Psoas muscle (tissue), 7 donors: ENCODE measurements at regions not wholly inside any gene's neighbourhood (a gene's known extent, or its start where the extent isn't known, plus 50 kb on each side); places are given as distances from the start of the nearest gene placed in this dataset.

Source experiments
- ATAC-seq, 4 donors: fragments of 200-7000 bp; cut with Tn5 transposase; one replicate each; pipeline ENCODE4 v1.9.1; 2020; ENCODE audit warnings: moderate library complexity in 3 of 4, mild to moderate bottlenecking in 2 of 4
- DNase-seq, 2 donors: peaks; one replicate each; pipeline ENCODE4 v3.0.0-alpha.2; 2020
- H3K27ac ChIP-seq: fragments of 200-600 bp; one replicate; pipeline ENCODE4 v1.8.0; 2022
- H3K27me3 ChIP-seq, 3 donors: fragments of 200-600 bp in 1 of 3; one replicate each; pipeline versions ENCODE4 v1.6.1 to v1.8.0; 2013 to 2022; ENCODE audit warnings: low read length in 2 of 3, mild to moderate bottlenecking in 2 of 3, moderate library complexity in 1 of 3; ENCODE audit not compliant: insufficient read depth in 3 of 3
- H3K36me3 ChIP-seq, 2 donors: fragments of 200-600 bp in 1 of 2; one replicate each; pipeline versions ENCODE4 v1.6.1 to v1.8.0; 2013 to 2022; ENCODE audit warnings: low read depth in 1 of 2, mild to moderate bottlenecking in 1 of 2, moderate library complexity in 1 of 2; ENCODE audit not compliant: insufficient read depth in 1 of 2
- H3K4me1 ChIP-seq: fragments of 200-600 bp; one replicate; pipeline ENCODE4 v1.8.0; 2022
- H3K4me3 ChIP-seq: fragments of 200-600 bp; one replicate; pipeline ENCODE4 v1.8.0; 2022; ENCODE audit warnings: mild to moderate bottlenecking
- H3K9me3 ChIP-seq: fragments of 200-600 bp; one replicate; pipeline ENCODE4 v1.8.0; 2022
- CTCF ChIP-seq: fragments of 200-600 bp; IDR thresholded peaks from one replicate; pipeline ENCODE4 v1.8.0; 2022; ENCODE audit warnings: antibody characterized with exemption
- WGBS, 3 donors: extraction: QIAGEN DNeasy Blood & Tissue Kit; methylation state at CpG; one replicate each; pipeline versions ENCODE4 v1.1.6 to v1.1.7; 2013; 5-methylcytosine and 5-hydroxymethylcytosine counted together
- intact Hi-C, 2 donors: fragments of 100-400 bp; cut with DNase I; formaldehyde crosslinking; loops; one replicate each; pipeline versions ENCODE4 v1.11.0 to v1.14.2; 2022
- donor health status: healthy with polysubstance abuse.
- donor health status: DM: no; HTN: no; CAD: no; lungs with moderate emphysema.
- donor health status: Bipolar disorder and iron deficiency.
- donor health status: healthy.
- donor health status: DM: yes; HTN: yes; CAD: no.
- donor health status: DM: no; HTN: no; CAD: no.
- donor health status: DM: yes; HTN: yes; CAD: no.

GRCh38 chr12:66898700-66899469, 220.0 kb upstream of the GRIP1 start:
- WGBS, 3 donors = 61 to 73% (median 63%) methylated on average over 3 of the region's 3 CpGs
- intact Hi-C loops = no loop called here

GRCh38 chr12:66899588-66899987, 220.7 kb upstream of the GRIP1 start:
- no peaks in the 10 kb centered on the region for H3K9me3 ChIP-seq
- H3K27ac ChIP-seq = no peak overlapping the region

More at GRCh38 chr12:66898700-66899469, 220.0 kb upstream of the GRIP1 start:
- ATAC-seq (peak; percentile 50 to 85 (median 70)), DNase-seq (no peak)
- H3K27ac ChIP-seq = no peak overlapping the region
- H3K36me3 ChIP-seq = no peaks in the 10 kb centered on the region
- no peak overlapping the region for H3K4me3 ChIP-seq
- no peak for TF ChIP-seq CTCF
- H3K4me1 ChIP-seq = peaks cover 7% of the 10 kb centered on the region
- no peaks in the 10 kb centered on the region for H3K9me3 ChIP-seq
- H3K27me3 ChIP-seq = no peaks in the 10 kb centered on the region

GRCh38 chr12:66900616-66901015, 221.7 kb upstream of the GRIP1 start:
- H3K27me3 ChIP-seq = no peaks in the 10 kb centered on the region
- ATAC-seq (no peak), DNase-seq (no peak)
- no peak for TF ChIP-seq CTCF
- 49 to 54% (median 53%) methylated on average over 2 of the region's 2 CpGs for WGBS, 3 donors
- no peaks in the 10 kb centered on the region for H3K9me3 ChIP-seq
- intact Hi-C loops = no loop called here
- no peaks in the 10 kb centered on the region for H3K36me3 ChIP-seq
- no peak overlapping the region for H3K27ac ChIP-seq
- peaks cover 7% of the 10 kb centered on the region for H3K4me1 ChIP-seq
- H3K4me3 ChIP-seq = no peak overlapping the region

More at GRCh38 chr12:66899588-66899987, 220.7 kb upstream of the GRIP1 start:
- Histone ChIP-seq H3K36me3 (no peaks in the 10 kb centered on the region), H3K27me3 (no peaks in the 10 kb centered on the region), H3K4me1 (peaks cover 7% of the 10 kb centered on the region), H3K4me3 (no peak overlapping the region)
- ATAC-seq (no peak), DNase-seq (no peak)
- no peak for TF ChIP-seq CTCF
- intact Hi-C loops = no loop called here

- Histone ChIP-seq H3K27ac (no peak overlapping the region), H3K9me3 (no peaks in the 10 kb centered on the region), H3K4me3 (no peak overlapping the region), H3K27me3 (no peaks in the 10 kb centered on the region), H3K36me3 (no peaks in the 10 kb centered on the region), H3K4me1 (peaks cover 7% of the 10 kb centered on the region)
- no peak for ATAC-seq
- intact Hi-C loops = no loop called here
- WGBS, 3 donors = 66 to 73% (median 72%) methylated on average over 4 of the region's 4 CpGs
- no peak for DNase-seq
- no peak for TF ChIP-seq CTCF
Observed at GRCh38 chr12:66901138-66901932, 222.5 kb upstream of the GRIP1 start.
